Left ventricle myocardium inferior (tissue), 1 donor: ENCODE measurements at regions not wholly inside any gene's neighbourhood (a gene's known extent, or its start where the extent isn't known, plus 50 kb on each side); places are given as distances from the start of the nearest gene placed in this dataset.

Experiments used
- DNase-seq: peaks from one replicate; pipeline ENCODE4 v3.0.0-alpha.2; 2020
- H3K27ac ChIP-seq: fragments of 200-600 bp; replicated peaks from 2 replicates; pipeline ENCODE4 v1.8.0; 2021
- H3K27me3 ChIP-seq: fragments of 200-600 bp; 2 replicates; pipeline ENCODE4 v1.8.0; 2021; ENCODE audit warnings: low read depth
- H3K36me3 ChIP-seq: fragments of 200-600 bp; 2 replicates; pipeline ENCODE4 v1.8.0; 2021
- H3K4me1 ChIP-seq: fragments of 200-600 bp; 2 replicates; pipeline ENCODE4 v1.8.0; 2021
- H3K4me3 ChIP-seq: fragments of 200-600 bp; 2 replicates; pipeline ENCODE4 v1.8.0; 2021; ENCODE audit warnings: mild to moderate bottlenecking, moderate library complexity
- H3K9me3 ChIP-seq: fragments of 200-600 bp; replicated peaks from 2 replicates; pipeline ENCODE4 v1.8.0; 2021
- CTCF ChIP-seq: fragments of 200-600 bp; IDR thresholded peaks from 2 replicates; pipeline ENCODE4 v1.8.0; 2021; ENCODE audit warnings: antibody characterized with exemption, mild to moderate bottlenecking, borderline replicate concordance
- intact Hi-C: fragments of 100-400 bp; cut with micrococcal nuclease; formaldehyde crosslinking; loops from one replicate; pipeline ENCODE4 v1.11.0; 2022
- donor health status: DM: no; HTN: yes; CAD: no; lungs with severe emphysema.

GRCh38 chr1:213681788-213682340, 305.9 kb upstream of the PROX1 start:
- Histone ChIP-seq H3K27me3 (peaks cover 20% of the 10 kb centered on the region), H3K4me1 (no peaks in the 10 kb centered on the region), H3K36me3 (no peaks in the 10 kb centered on the region), H3K9me3 (no peaks in the 10 kb centered on the region), H3K27ac (no peak overlapping the region), H3K4me3 (no peak overlapping the region)
- DNase-seq, result no peak
- no peak for TF ChIP-seq CTCF
- intact Hi-C loops, result no loop called here

- Histone ChIP-seq H3K27ac (no peak overlapping the region), H3K9me3 (no peaks in the 10 kb centered on the region), H3K4me1 (no peaks in the 10 kb centered on the region), H3K27me3 (peaks cover 20% of the 10 kb centered on the region), H3K4me3 (no peak overlapping the region), H3K36me3 (no peaks in the 10 kb centered on the region)
- TF ChIP-seq CTCF, result no peak
- DNase-seq, result no peak
- intact Hi-C loops, result no loop called here
These were observed 304.2 kb upstream of the PROX1 start for GRCh38 chr1:213683529-213683928.

GRCh38 chr1:213684454-213684853, 303.3 kb upstream of the PROX1 start:
- no peaks in the 10 kb centered on the region for H3K36me3 ChIP-seq
- TF ChIP-seq CTCF, result no peak
- H3K4me3 ChIP-seq, result no peak overlapping the region
- DNase-seq, result no peak
- no peaks in the 10 kb centered on the region for H3K4me1 ChIP-seq
- no peak overlapping the region for H3K27ac ChIP-seq
- intact Hi-C loops, result no loop called here
- no peaks in the 10 kb centered on the region for H3K9me3 ChIP-seq
- peaks cover 20% of the 10 kb centered on the region for H3K27me3 ChIP-seq

GRCh38 chr1:213685992-213686582, 301.7 kb upstream of the PROX1 start:
- no peak for DNase-seq
- H3K9me3 ChIP-seq, result no peaks in the 10 kb centered on the region
- peaks cover 16% of the 10 kb centered on the region for H3K27me3 ChIP-seq
- no peaks in the 10 kb centered on the region for H3K36me3 ChIP-seq
- intact Hi-C loops, result no loop called here
- no peak for TF ChIP-seq CTCF
- H3K4me1 ChIP-seq, result no peaks in the 10 kb centered on the region
- H3K27ac ChIP-seq, result no peak overlapping the region
- no peak overlapping the region for H3K4me3 ChIP-seq

DNA sequence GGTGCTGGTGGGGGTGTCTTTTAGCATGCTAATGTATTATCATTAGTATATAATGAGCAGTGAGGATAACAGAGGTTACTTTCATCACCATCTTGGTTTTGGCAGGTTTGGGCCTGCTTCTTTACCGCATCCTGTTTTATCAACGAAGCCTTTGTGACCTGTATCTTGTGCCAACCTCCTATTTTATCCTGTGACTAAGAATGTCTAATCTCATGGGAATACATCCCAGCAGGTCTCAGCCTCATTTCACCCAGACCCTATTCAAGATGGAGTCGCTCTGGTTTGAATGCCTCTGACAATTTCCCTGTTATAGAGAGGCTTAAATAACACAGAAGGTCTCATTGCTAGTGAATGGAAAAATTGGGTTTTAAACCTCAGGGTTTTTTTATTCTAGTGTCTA, 300.8 kb upstream of the PROX1 start:
- DNase-seq, result no peak

More for the DNA sequence above, 300.8 kb upstream of the PROX1 start:
- H3K36me3 ChIP-seq, result no peaks in the 10 kb centered on the region
- no peak overlapping the region for H3K27ac ChIP-seq
- no peak for TF ChIP-seq CTCF
- intact Hi-C loops, result no loop called here
- H3K4me3 ChIP-seq, result no peak overlapping the region
- peaks cover 16% of the 10 kb centered on the region for H3K27me3 ChIP-seq
- H3K9me3 ChIP-seq, result no peaks in the 10 kb centered on the region
- no peaks in the 10 kb centered on the region for H3K4me1 ChIP-seq
